ENCODE measurements at regions not wholly inside any gene's neighbourhood (a gene's known extent, or its start where the extent isn't known, plus 50 kb on each side); places are given as distances from the start of the nearest gene placed in this dataset.
"Not testable (repeated sequence)": the region's sequence is repeated elsewhere in the genome, so short reads cannot be mapped to it uniquely, and the experiment has no call there.

- H3K9me3 ChIP-seq (ENCODE audit: control insufficient read depth, insufficient read depth, low read length) = peaks cover 9% of the 10 kb centered on the region
- H3K27me3 ChIP-seq (ENCODE audit: control insufficient read depth, insufficient read depth, low read length) = no peaks in the 10 kb centered on the region
- no peak overlapping the region for H3K4me3 ChIP-seq (ENCODE audit: low read depth, low read length)
- H3K4me1 ChIP-seq (ENCODE audit: control insufficient read depth, insufficient read depth, low read length) = no peaks in the 10 kb centered on the region
- no peak overlapping the region for H3K27ac ChIP-seq (ENCODE audit: low read depth, low read length)
- H3K36me3 ChIP-seq (ENCODE audit: control insufficient read depth, insufficient read depth, low read length) = no peaks in the 10 kb centered on the region
- H3K9ac ChIP-seq (ENCODE audit: low read depth, low read length) = no peak overlapping the region
Measured at GRCh38 chr3:27556887-27557286, 72.7 kb upstream of the SLC4A7 start.

GRCh38 chr3:27554706-27555105, 70.5 kb upstream of the SLC4A7 start:
- Histone ChIP-seq H3K4me3 (ENCODE audit: low read depth, low read length) (no peak overlapping the region), H3K27me3 (ENCODE audit: control insufficient read depth, insufficient read depth, low read length) (no peaks in the 10 kb centered on the region), H3K4me1 (ENCODE audit: control insufficient read depth, insufficient read depth, low read length) (no peaks in the 10 kb centered on the region), H3K36me3 (ENCODE audit: control insufficient read depth, insufficient read depth, low read length) (no peaks in the 10 kb centered on the region), H3K9me3 (ENCODE audit: control insufficient read depth, insufficient read depth, low read length) (peaks cover 9% of the 10 kb centered on the region), H3K27ac (ENCODE audit: low read depth, low read length) (no peak overlapping the region), H3K9ac (ENCODE audit: low read depth, low read length) (no peak overlapping the region)

GRCh38 chr3:27553886-27554540, 69.8 kb upstream of the SLC4A7 start:
- no peaks in the 10 kb centered on the region for H3K36me3 ChIP-seq (ENCODE audit: control insufficient read depth, insufficient read depth, low read length)
- H3K9ac ChIP-seq (ENCODE audit: low read depth, low read length) = no peak overlapping the region
- H3K4me1 ChIP-seq (ENCODE audit: control insufficient read depth, insufficient read depth, low read length) = no peaks in the 10 kb centered on the region
- H3K27me3 ChIP-seq (ENCODE audit: control insufficient read depth, insufficient read depth, low read length) = no peaks in the 10 kb centered on the region
- no peak overlapping the region for H3K4me3 ChIP-seq (ENCODE audit: low read depth, low read length)
- H3K9me3 ChIP-seq (ENCODE audit: control insufficient read depth, insufficient read depth, low read length) = peaks cover 9% of the 10 kb centered on the region
- H3K27ac ChIP-seq (ENCODE audit: low read depth, low read length) = no peak overlapping the region

- not testable (repeated sequence) for H3K27ac ChIP-seq (ENCODE audit: low read depth, low read length); H3K9ac ChIP-seq (ENCODE audit: low read depth, low read length); H3K4me3 ChIP-seq (ENCODE audit: low read depth, low read length); H3K9me3 ChIP-seq (ENCODE audit: control insufficient read depth, insufficient read depth, low read length); H3K36me3 ChIP-seq (ENCODE audit: control insufficient read depth, insufficient read depth, low read length); H3K4me1 ChIP-seq (ENCODE audit: control insufficient read depth, insufficient read depth, low read length); H3K27me3 ChIP-seq (ENCODE audit: control insufficient read depth, insufficient read depth, low read length)
Measured at GRCh38 chr3:27552708-27553107, 68.5 kb upstream of the SLC4A7 start.

GRCh38 chr3:27551413-27551812, 67.2 kb upstream of the SLC4A7 start:
- H3K9me3 ChIP-seq (ENCODE audit: control insufficient read depth, insufficient read depth, low read length); H3K27me3 ChIP-seq (ENCODE audit: control insufficient read depth, insufficient read depth, low read length); H3K27ac ChIP-seq (ENCODE audit: low read depth, low read length); H3K4me1 ChIP-seq (ENCODE audit: control insufficient read depth, insufficient read depth, low read length); H3K36me3 ChIP-seq (ENCODE audit: control insufficient read depth, insufficient read depth, low read length); H3K9ac ChIP-seq (ENCODE audit: low read depth, low read length); H3K4me3 ChIP-seq (ENCODE audit: low read depth, low read length): not testable (repeated sequence)

- no peaks in the 10 kb centered on the region for H3K36me3 ChIP-seq (ENCODE audit: control insufficient read depth, insufficient read depth, low read length)
- H3K4me1 ChIP-seq (ENCODE audit: control insufficient read depth, insufficient read depth, low read length) = peaks cover 17% of the 10 kb centered on the region
- no peak overlapping the region for H3K4me3 ChIP-seq (ENCODE audit: low read depth, low read length)
- H3K27ac ChIP-seq (ENCODE audit: low read depth, low read length) = no peak overlapping the region
- no peaks in the 10 kb centered on the region for H3K27me3 ChIP-seq (ENCODE audit: control insufficient read depth, insufficient read depth, low read length)
- no peaks in the 10 kb centered on the region for H3K9me3 ChIP-seq (ENCODE audit: control insufficient read depth, insufficient read depth, low read length)
- H3K9ac ChIP-seq (ENCODE audit: low read depth, low read length) = no peak overlapping the region
Measured at GRCh38 chr3:27545061-27545460, 60.9 kb upstream of the SLC4A7 start.

GRCh38 chr3:27544372-27544865, 60.2 kb upstream of the SLC4A7 start:
- H3K36me3 ChIP-seq (ENCODE audit: control insufficient read depth, insufficient read depth, low read length) = no peaks in the 10 kb centered on the region
- H3K4me1 ChIP-seq (ENCODE audit: control insufficient read depth, insufficient read depth, low read length) = peaks cover 17% of the 10 kb centered on the region
- H3K27ac ChIP-seq (ENCODE audit: low read depth, low read length) = no peak overlapping the region
- no peak overlapping the region for H3K4me3 ChIP-seq (ENCODE audit: low read depth, low read length)
- H3K27me3 ChIP-seq (ENCODE audit: control insufficient read depth, insufficient read depth, low read length) = no peaks in the 10 kb centered on the region
- H3K9me3 ChIP-seq (ENCODE audit: control insufficient read depth, insufficient read depth, low read length) = no peaks in the 10 kb centered on the region
- H3K9ac ChIP-seq (ENCODE audit: low read depth, low read length) = no peak overlapping the region

GRCh38 chr3:27542476-27542875, 58.3 kb upstream of the SLC4A7 start:
- Histone ChIP-seq H3K9ac (ENCODE audit: low read depth, low read length) (no peak overlapping the region), H3K27ac (ENCODE audit: low read depth, low read length) (no peak overlapping the region), H3K27me3 (ENCODE audit: control insufficient read depth, insufficient read depth, low read length) (no peaks in the 10 kb centered on the region), H3K4me3 (ENCODE audit: low read depth, low read length) (no peak overlapping the region), H3K9me3 (ENCODE audit: control insufficient read depth, insufficient read depth, low read length) (no peaks in the 10 kb centered on the region), H3K4me1 (ENCODE audit: control insufficient read depth, insufficient read depth, low read length) (peaks cover 17% of the 10 kb centered on the region), H3K36me3 (ENCODE audit: control insufficient read depth, insufficient read depth, low read length) (no peaks in the 10 kb centered on the region)

GRCh38 chr3:27540231-27540630, 56.0 kb upstream of the SLC4A7 start:
- no peak overlapping the region for H3K4me3 ChIP-seq (ENCODE audit: low read depth, low read length)
- H3K4me1 ChIP-seq (ENCODE audit: control insufficient read depth, insufficient read depth, low read length) = peaks cover 21% of the 10 kb centered on the region
- H3K9ac ChIP-seq (ENCODE audit: low read depth, low read length) = no peak overlapping the region
- H3K27ac ChIP-seq (ENCODE audit: low read depth, low read length) = no peak overlapping the region
- no peaks in the 10 kb centered on the region for H3K27me3 ChIP-seq (ENCODE audit: control insufficient read depth, insufficient read depth, low read length)
- H3K9me3 ChIP-seq (ENCODE audit: control insufficient read depth, insufficient read depth, low read length) = no peaks in the 10 kb centered on the region
- no peaks in the 10 kb centered on the region for H3K36me3 ChIP-seq (ENCODE audit: control insufficient read depth, insufficient read depth, low read length)

- no peaks in the 10 kb centered on the region for H3K36me3 ChIP-seq (ENCODE audit: control insufficient read depth, insufficient read depth, low read length)
- no peak overlapping the region for H3K4me3 ChIP-seq (ENCODE audit: low read depth, low read length)
- H3K9ac ChIP-seq (ENCODE audit: low read depth, low read length) = no peak overlapping the region
- H3K4me1 ChIP-seq (ENCODE audit: control insufficient read depth, insufficient read depth, low read length) = peaks cover 37% of the 10 kb centered on the region
- no peak overlapping the region for H3K27ac ChIP-seq (ENCODE audit: low read depth, low read length)
- no peaks in the 10 kb centered on the region for H3K9me3 ChIP-seq (ENCODE audit: control insufficient read depth, insufficient read depth, low read length)
- no peaks in the 10 kb centered on the region for H3K27me3 ChIP-seq (ENCODE audit: control insufficient read depth, insufficient read depth, low read length)
Measured at GRCh38 chr3:27536491-27536890, 52.3 kb upstream of the SLC4A7 start.

- Histone ChIP-seq H3K9me3 (ENCODE audit: control insufficient read depth, insufficient read depth, low read length) (no peaks in the 10 kb centered on the region), H3K27me3 (ENCODE audit: control insufficient read depth, insufficient read depth, low read length) (no peaks in the 10 kb centered on the region), H3K4me1 (ENCODE audit: control insufficient read depth, insufficient read depth, low read length) (peaks cover 42% of the 10 kb centered on the region), H3K4me3 (ENCODE audit: low read depth, low read length) (no peak overlapping the region), H3K9ac (ENCODE audit: low read depth, low read length) (no peak overlapping the region), H3K36me3 (ENCODE audit: control insufficient read depth, insufficient read depth, low read length) (no peaks in the 10 kb centered on the region), H3K27ac (ENCODE audit: low read depth, low read length) (peak overlapping the region; percentile 93)
Measured at GRCh38 chr3:27535809-27536392, 51.7 kb upstream of the SLC4A7 start.
